SKM-1 treated with dmso at 0.1 percent for 144 hours (cell line): ENCODE measurements at regions not wholly inside any gene's neighbourhood (a gene's known extent, or its start where the extent isn't known, plus 50 kb on each side); places are given as distances from the start of the nearest gene placed in this dataset.
A peak's percentile ranks its signal among the peaks of the same experiment; 100 is the strongest.
"Not testable (repeated sequence)": the region's sequence is repeated elsewhere in the genome, so short reads cannot be mapped to it uniquely, and the experiment has no call there.

Experiments
- DNase-seq: peaks from one replicate; lab custom pipeline; 2025; ENCODE audit not compliant: unreplicated experiment; lab: John Stamatoyannopoulos, UW

DNA sequence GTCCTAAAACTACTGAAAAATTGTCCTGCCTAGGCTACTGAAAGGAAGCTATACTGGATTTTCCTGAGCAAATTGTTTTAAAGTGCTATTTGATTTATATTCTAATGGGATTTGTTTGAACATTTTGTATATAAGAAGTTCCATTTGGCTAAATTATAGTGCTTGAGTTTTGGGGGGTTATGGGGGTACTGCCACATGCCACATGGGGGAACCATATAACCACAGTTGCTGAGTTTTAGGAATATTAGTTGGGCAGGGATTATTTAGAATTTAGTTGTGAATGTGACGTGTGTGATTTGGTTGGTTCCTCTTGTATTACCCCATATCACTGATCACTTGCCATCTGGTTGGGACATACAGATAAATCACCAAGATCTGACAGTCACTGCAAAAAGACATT lies 224.5 kb upstream of the TAPT1 start:
- no peak for DNase-seq

DNA sequence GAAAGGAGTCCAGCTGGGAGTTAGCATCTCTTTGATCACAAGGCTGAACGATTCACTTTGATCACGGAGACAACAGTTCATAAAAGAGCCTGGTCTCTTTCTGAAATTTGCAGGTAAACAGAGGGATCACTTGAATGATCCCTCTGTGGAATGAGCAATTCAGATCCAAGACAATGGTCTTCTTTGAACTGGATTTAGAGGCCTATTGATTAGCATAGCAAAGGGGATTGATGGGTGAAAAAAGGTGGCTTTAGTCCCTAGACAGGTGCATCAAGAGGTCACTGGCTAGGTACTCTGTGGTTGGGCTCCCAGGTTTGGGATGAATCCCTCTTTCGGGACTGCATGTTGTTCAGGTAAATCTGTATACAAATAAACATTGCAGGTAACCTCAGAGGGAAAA lies 223.8 kb upstream of the TAPT1 start:
- DNase-seq: no peak

DNA sequence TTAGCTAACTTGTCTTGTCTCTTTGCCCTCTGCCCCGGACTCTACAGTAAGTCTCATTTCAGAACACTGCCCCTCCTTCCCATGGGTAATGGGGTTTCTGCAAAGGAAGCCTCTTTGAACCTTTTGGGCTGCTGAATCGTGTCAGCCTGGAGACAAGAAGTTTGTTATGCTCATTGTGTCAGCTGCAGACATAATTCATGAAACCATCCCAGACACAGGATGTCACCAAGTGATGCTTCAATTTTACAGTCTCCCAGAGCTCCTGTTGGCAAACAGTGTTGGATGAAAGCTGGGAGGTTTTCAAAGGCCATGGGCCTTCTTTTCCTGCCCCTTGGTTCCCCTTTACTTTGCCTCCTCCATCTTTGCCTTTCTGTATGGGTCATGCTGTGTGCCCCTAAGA lies 223.1 kb upstream of the TAPT1 start:
- no peak for DNase-seq

DNA sequence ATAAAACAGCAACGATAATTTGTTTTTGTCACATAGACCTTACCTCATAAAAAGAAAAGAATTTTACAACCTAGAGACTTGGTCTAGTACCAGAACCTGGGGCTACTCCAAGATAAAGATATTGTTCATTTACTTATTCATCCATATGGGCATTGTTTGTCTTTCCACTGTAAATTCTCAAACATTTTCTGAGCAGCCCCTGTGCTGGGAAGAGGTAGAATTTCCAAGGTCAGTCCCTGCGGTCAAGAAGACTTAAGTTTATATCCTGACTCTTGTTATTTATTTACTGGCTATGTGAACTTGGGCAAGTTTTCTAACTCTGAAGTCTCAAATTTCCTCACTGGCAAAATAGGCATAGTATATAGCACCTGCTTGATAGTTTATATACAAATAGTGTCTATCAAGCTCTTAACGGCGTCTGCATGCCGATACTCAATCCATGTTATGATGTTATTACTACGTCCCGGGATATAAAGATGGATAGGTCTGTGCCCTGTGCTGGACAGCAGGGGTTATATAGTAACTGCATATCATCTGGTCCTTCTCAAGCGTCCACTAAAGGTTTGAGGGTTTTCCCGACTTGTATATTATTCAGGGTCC lies 222.1 kb upstream of the TAPT1 start:
- no peak for DNase-seq

DNA sequence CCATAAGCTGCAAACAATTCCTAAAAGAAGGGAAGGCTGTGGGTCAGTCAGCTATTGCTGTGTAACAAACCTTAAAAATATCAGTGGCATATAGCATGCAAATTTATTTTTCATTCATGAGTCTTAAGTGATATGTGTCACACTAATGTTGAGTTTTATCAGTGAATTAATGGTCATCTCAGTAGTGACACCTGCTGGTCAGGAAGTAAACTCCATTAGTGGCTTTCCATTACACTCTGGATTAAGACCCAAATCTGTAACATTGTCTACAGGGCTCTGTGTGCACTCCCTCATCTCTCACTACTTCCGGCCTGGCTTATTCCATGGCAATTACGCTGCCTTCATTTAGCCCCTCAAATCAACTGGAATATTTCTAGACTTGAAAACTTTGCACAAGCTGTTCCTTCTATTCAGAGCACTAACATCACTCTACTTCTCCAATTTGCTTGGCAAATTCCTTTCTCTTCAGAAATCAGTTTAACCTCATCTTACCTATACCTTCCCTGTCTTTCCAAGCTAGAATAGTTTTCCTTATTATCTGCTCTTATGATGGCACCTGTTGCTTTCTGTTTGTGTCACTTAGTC lies 217.3 kb upstream of the TAPT1 start:
- DNase-seq: peak; percentile 27

DNA sequence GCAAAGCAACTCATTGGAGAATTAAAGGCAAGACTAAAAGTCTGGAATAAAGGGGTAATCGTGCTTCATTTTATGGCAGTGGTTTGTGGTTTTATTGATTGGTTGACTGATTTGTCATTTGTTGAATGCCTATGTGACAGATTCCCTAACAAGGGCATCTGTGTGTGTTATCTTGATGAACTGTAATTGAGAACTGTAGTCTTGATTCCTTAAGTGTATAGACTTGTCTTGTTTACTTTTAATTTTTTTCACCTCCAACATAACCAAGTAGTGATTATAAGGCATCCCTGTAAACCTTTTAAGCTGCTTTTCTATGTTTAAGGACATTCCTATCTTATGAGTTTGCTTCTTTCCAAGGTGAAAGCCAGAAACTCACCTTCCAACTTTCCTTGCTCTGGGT lies 216.0 kb upstream of the TAPT1 start:
- DNase-seq: no peak

DNA sequence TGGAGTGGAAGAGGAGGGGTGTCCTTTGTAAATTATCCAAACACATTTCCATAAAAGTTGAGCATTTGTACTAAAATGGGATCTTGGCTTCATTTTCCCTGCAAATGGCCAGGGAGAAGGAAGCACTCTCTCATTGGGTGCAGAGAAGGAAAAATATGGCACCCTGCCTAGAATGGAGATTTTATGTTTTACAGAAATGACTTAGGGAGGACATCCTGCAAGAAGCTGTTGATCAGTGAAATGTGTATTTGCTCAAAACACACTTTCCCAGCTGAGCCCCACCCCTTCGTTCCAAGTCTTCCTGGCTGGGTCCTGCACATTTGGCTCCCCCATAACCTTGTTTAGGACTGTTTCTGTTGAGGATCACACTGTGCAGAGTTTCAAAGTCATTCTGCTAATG lies 213.5 kb upstream of the TAPT1 start:
- DNase-seq: no peak

DNA sequence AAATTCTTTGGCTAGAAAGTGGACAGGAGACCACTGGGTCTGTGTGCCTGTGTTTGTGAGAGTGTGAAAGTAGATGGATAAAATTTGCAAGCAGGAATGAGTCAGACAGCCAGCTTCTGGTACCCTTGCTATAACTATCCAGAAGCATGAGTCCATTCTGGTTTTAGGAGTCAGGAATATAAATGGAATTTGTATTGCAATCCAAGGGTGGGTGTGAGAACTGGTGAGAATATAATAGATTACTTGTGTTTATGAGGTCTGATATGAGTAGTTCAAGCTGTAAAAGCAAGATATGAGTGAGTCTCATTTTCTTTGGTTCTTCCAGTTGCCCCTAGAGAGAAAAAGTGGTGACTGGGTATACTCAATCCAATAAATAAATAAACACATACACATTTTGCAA lies 212.7 kb upstream of the TAPT1 start:
- DNase-seq: no peak

DNA sequence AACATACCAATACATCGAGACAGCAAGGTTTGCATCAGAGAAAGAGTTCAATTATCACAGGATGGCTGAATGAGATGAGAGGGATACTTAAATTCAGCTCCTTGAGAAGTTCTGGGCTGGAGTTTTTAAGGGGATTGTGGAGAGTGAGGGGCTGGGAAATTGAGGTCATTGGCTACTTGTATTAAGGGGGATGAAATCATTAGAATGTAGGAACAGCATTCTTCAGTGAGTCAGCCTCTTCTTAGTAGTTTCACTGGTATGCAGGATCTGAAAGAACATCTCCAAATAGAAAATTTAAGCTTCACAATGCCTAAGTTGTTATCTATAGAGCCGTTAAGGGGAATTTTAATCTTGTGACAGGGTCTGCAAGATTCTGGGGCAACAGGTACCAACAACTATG lies 211.6 kb upstream of the TAPT1 start:
- no peak for DNase-seq

DNA sequence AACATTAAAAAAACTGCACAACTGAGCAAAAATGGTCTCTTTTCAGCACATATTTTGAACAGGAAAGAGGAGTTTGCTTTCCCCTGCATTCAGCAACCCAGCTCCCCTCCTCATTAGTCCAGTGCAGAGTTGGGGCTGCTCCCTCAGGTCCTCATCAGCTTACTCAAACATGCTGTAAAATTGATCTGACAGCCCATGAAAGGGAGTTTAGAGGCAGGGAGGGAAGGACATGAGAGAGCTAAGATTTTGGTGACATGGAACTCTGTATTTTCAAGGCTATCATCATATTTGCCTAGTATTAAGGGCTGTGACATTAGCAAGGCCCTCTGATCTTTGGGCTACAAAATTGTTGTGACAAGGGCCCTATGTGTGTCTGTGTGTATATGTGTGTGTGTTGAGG lies 205.6 kb upstream of the TAPT1 start:
- no peak for DNase-seq

DNA sequence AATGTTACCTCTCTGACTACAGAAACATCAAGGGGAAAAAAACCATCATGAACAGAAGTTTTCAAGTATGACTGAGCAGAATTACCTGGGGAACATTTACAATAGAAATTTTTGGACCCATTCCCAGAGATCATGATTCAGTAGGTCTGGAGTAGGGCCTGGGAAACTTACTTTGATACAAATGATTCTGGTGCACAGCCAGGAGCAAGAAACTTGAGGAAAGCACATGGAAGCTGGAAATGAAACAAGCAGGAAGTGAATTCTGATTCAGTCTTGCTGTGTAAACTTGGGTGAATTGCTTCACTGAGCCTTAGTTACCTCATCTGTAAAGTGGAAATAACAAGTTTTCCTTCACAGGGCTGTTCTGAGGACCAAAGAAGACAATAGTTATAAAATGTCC lies 192.5 kb upstream of the TAPT1 start:
- DNase-seq: no peak

DNA sequence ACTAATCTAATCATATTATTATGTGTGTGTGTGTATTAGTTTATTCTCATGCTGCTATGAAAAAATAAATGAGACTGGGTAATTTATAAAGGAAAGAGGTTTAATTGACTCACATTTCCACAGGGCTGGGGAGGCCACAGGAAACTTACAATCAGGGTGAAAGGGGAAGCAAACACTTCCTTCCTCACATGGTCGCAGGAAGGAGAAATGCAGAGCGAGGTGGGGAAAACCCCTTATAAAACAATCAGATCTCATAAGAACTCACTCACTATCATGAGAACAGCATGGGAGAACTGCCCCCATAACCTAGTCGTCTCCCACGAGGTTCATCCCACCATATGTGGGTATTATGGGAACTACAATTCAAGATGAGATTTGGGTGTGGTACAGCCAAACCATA lies 190.9 kb upstream of the TAPT1 start:
- no peak for DNase-seq

DNA sequence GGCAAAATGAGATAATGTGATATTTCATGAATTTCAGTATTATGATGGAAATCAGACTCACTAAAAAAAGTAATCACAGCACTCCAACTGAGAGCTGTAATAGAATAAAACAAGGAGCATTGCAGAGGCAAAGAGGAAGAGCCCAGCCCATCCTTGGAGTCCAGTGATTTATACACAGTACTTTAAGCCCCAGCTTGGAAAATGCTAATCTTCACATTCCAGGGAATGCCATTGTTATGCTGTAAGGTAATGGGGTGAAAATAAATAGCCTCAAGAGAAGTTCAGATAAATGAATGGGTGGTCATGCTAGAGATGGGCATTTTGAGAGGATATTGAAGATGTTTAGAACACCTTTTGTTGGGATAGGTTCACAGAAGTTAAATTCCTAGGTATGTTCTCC lies 190.3 kb upstream of the TAPT1 start:
- no peak for DNase-seq

DNA sequence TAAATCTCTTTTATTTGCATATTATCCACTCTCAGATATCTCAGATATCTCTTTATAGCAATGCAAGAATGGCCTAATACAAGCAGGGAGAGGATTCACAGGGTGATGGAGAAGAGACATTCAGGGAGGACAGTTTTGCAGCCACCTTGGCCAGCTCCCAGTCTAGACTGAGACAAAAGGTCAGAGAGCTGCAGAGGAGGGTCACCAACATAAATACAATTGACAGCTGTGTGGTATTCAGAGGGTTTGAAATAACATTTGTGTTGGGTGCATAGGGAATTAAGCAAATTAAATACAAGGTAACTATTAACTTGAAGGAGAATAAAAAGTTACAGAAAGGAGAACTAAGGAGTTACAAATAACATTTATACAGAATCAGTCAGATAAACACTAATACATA lies 189.5 kb upstream of the TAPT1 start:
- DNase-seq: no peak

DNA sequence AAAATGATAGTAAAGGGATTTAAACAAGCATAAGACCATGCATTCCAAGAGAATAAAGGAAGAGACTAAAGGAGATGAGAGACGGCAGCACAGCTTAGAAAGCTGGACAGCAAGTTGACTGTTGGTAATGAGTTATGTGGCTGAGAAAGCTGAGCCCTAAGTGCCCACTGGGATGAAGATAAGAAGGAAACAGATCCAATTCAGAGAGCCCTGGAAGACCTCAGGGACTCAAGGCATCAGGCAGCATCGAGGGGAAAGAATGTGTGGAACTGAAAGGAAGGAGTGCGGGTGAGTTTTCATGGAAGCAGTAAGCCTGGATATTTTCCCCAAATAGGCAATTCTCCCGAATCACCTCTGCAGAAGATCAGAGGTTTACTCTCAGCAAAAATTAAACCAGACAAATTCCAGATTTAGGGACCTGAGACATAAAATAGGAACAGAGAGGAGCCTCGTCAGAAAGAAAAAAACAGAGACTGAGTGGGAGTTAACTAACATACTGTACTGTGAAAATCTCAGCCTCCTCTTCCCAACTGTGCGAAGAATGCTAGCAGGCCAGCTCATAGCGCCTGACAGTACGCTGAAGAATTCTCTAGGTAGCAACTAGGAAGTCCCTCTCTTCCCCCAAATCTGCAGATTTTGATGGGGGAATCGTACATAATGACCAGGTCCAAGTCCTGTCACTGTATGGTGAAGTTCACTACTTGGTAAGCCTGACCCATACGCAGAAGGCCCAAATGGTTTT lies 187.7 kb upstream of the TAPT1 start:
- DNase-seq: no peak

DNA sequence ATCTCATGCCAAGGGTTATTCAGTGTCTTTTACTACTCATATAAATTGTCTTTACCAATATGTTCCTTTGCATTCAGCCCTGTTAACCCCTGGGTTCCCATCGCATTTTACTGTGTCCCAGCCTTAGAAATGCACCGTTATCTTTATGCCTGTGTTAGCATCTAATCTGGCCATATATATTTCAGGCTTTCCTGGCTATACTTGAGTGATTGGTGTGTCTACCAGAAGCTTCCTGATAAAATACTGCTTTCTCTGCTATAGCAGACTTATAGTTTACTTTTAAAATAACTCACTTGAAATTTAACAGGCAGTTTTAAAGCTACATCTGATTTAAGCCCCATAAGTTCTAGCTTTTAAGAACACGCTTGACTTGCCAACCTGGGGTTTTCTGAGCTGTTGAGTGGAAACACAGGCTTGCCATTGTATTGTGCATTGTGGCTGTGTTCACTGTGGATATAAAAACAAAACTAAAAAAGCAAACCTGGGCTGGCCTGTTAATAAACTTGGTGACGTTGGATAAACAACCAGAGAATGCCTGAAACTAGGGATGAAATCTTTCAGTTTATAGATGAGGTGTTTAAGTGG lies 185.3 kb upstream of the TAPT1 start:
- no peak for DNase-seq

DNA sequence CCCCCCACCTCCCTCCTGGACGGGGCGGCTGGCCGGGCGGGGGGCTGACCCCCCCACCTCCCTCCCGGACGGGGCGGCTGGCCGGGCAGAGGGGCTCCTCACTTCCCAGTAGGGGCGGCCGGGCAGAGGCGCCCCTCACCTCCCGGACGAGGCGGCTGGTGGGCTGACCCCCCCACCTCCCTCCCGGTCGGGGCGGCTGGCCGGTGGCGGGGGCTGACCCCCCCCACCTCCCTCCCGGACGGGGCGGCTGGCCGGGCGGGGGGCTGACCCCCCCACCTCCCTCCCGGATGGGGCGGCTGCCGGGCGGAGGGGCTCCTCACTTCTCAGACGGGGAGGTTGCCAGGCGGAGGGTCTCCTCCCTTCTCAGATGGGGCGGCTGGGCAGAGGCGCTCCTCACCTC lies 166.9 kb upstream of the TAPT1 start:
- DNase-seq: not testable (repeated sequence)

DNA sequence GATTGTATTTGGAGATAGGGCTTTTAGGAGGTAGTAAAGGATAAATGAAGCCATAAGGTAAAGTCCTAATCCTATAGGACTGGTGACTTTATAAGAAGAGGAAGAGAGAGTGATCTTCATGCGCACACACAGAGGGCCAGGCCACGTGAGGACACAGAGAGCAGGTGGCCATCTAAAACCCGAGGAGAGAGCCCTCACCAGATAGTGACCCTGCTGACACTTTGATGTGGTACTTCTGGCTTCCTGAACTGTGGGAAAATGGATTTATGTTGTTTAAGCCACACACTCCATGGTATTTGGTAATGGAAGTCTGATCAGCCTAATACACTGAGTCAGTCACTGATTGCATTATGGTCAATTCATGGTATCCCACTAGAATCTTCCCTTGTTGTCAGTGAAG lies 164.9 kb upstream of the TAPT1 start:
- DNase-seq: no peak

DNA sequence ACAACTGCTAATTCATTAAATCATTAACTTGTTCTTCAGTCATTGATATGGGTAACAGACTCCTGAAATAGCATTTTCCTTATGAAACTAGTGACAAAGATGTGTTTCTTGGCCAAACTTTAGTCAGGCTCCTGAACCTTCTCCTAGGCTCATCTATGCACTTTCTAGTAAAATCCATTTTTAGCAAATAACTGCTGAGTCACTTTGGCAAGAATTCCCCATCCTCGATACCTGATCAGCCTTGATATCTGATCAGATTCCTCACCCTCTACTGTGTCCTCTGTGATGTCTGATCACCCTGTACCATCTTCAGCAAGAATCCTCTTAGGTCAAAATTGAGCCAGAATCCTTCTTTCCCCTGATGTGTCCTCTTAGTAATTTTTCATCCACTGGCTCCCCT lies 161.2 kb upstream of the TAPT1 start:
- DNase-seq: no peak

DNA sequence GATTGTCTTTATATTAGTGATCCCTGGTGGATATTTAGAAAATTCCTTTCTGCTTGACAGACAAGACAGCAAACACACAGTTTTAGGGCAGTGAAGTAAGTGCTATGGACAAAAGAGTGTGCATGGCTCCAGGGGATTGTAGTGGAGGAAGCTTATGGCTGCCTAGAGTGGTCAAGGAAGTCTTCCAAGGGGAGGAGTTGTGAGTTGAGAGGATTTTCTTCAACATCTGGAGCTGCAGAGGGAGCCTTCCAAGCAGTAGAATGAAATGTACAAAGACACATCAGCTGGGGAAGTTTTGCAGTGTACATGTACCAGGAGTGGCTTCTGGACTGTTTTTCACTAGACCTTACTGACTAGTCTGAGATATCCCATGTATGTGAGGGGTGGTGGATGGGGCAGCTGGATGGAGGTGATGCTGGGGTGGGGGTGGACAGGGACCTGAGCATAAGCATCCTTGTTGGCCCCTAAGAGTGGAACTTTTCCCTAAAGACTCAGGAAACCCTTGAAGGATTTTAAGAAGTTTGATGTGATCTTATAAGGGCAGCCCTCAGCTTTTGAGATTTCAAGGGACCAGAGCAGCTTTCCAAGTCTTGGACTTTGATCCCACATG lies 160.5 kb upstream of the TAPT1 start:
- no peak for DNase-seq

DNA sequence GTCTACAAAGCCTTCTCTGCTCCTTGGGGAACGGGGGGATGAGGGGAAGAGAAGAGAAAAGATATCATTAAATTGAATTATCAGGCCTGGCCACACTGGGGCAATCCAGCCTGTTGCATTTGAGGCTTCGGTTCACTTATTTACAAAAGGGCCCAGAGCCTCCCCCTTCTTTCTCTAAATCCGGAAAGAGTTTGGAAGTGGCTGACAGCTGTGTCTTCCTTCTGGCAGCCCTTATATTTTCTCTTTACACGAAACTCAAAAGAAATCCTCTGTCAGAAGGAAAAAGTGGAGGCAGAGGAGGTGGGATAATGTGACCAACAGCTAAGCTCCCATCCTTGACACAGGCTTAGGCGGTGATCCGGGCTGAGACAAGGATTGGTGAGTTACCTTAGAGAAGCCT lies 158.3 kb upstream of the TAPT1 start:
- no peak for DNase-seq

DNA sequence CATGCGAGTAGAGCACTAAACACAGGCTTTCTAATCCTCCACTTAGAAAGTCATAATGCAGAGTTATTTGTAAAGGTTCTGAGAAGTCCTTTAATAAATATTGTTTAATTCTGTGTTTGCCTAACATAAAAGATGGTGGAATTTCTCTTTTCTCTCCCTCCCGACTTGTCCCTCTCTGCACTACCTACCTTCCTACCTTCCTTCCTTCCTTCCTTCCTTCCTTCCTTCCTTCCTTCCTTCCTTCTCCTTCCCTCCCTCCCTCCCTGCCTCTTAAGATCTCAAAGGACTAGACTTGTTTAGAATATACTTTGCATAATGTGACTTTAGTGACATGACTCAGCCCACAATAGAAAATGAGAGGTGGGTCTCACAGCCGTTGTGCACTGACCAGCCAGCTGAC lies 156.3 kb upstream of the TAPT1 start:
- DNase-seq: no peak
